ENCODE measurements at regions not wholly inside any gene's neighbourhood (a gene's known extent, or its start where the extent isn't known, plus 50 kb on each side); places are given as distances from the start of the nearest gene placed in this dataset.
"Not testable (repeated sequence)": the region's sequence is repeated elsewhere in the genome, so short reads cannot be mapped to it uniquely, and the experiment has no call there.

DNA sequence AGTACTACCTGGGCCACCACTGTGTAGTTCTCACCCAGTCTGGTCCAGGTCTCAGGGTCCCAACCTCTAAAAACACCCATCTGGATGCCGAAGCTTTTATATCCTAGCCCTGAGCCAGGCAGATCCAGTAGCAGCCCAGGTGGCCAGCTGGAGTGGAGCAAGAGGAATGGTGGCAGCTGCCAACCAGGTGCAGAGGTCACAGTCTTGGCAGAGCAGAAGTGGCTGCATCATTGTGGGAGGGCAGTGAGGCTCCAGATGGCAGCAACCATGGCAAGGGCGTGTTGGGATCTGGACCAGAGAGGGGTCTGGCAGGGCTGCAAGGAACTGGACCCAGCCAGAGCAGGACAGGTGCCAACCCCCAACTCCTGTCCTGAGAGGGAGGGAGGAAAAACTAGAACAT, 72.2 kb upstream of the AGAP1 start:
- DNase-seq (ENCODE audit: low spot score): no peak
- TF ChIP-seq, protein P1, sequence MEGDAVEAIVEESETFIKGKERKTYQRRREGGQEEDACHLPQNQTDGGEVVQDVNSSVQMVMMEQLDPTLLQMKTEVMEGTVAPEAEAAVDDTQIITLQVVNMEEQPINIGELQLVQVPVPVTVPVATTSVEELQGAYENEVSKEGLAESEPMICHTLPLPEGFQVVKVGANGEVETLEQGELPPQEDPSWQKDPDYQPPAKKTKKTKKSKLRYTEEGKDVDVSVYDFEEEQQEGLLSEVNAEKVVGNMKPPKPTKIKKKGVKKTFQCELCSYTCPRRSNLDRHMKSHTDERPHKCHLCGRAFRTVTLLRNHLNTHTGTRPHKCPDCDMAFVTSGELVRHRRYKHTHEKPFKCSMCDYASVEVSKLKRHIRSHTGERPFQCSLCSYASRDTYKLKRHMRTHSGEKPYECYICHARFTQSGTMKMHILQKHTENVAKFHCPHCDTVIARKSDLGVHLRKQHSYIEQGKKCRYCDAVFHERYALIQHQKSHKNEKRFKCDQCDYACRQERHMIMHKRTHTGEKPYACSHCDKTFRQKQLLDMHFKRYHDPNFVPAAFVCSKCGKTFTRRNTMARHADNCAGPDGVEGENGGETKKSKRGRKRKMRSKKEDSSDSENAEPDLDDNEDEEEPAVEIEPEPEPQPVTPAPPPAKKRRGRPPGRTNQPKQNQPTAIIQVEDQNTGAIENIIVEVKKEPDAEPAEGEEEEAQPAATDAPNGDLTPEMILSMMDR (IDR thresholded peaks at IDR 0.05): no peak
- no peak overlapping the region for H3K27ac ChIP-seq

DNA sequence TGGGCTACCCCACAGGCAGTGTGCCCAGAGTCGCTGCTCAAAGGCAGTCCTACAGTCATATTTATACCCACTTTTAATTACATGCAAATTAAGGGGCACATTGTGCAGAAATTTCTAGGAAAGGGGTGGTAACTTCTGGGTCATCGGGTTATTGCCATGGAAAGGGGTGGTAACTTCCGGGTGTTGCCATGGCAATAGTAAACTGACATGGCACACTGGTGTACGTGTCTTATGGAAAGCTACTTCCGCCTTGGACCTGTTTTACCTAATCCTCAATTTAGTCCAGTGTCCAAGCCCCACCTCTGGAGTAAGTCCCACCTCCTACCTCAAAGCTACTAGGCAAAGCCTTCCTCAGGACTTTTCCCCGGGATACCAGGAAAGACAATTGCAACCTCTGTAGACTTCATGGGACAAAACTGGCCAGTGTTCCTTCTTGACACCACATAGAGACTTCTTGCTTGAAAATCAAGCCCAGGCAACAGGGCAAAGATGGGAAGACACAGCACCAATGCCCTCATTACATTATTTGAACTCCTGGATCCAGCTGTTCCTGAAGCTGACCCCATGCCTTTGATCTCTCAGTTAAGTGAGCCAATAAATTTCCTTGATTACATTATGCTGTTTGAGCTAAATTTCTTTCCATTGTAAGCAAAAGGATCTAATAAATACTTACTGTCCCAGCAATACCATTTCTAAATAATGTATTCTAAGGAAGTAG, 63.3 kb upstream of the AGAP1 start:
- no peak for DNase-seq (ENCODE audit: low spot score)
- H3K4me1 ChIP-seq: peaks cover 0 to 21% of the 10 kb centered on the region in 2 donors
- TF ChIP-seq, protein P1 (IDR thresholded peaks at IDR 0.05): no peak
- H3K27ac ChIP-seq: no peak overlapping the region
- no peak overlapping the region for H3K4me3 ChIP-seq
- no peaks in the 10 kb centered on the region for H3K36me3 ChIP-seq
- H3K27me3 ChIP-seq: no peaks in the 10 kb centered on the region
- no peaks in the 10 kb centered on the region for H3K9me3 ChIP-seq

More for the DNA sequence above, 72.2 kb upstream of the AGAP1 start:
- peaks cover 0 to 10% of the 10 kb centered on the region in 2 donors for H3K9me3 ChIP-seq
- H3K4me3 ChIP-seq: no peak overlapping the region
- no peaks in the 10 kb centered on the region for H3K27me3 ChIP-seq
- peaks cover 0 to 10% of the 10 kb centered on the region in 2 donors for H3K4me1 ChIP-seq
- no peaks in the 10 kb centered on the region for H3K36me3 ChIP-seq

DNA sequence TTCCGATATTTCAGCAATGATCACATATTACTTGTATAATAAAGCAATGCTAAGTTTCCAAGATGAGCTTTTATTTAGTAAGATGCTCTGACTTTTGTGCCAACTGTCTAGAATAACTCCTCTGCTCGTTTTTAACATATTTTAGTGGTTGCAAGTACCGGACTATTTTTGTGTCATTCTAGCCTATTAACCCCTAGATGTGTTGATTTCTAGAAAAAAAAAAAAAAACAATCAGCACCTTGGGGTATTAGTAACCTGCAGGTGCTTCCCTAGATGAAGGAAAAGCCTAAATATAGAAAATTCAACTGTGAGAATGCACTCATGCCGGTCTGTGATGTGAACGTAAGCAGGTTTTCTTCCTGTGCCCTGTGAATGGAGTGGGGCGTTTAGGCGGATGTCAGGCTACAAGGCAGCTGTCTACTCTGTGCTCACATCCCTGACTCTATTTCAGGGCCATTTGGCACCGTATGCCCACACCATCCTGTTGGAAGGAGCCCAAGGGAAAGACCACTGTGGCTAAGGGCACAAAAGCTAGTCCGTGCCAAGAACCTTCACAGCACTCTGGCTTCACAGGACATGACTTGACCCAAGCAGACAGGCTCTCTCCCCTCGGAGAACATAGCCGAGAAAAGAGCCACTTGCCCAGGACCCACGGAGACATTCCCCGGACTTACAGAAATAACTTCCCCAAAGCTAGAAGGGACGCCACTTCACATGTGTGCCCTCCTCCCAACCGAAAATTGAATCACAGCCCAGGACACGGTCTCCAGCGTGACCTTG, 60.9 kb upstream of the AGAP1 start:
- no peaks in the 10 kb centered on the region for H3K36me3 ChIP-seq
- peak overlapping the region; percentile 64 to 87 for H3K27ac ChIP-seq
- H3K4me3 ChIP-seq: peak overlapping the region in 1 of 2 donors; percentile 3
- H3K4me1 ChIP-seq: peaks cover 0 to 21% of the 10 kb centered on the region in 2 donors
- H3K27me3 ChIP-seq: no peaks in the 10 kb centered on the region
- no peak for DNase-seq (ENCODE audit: low spot score)
- TF ChIP-seq, protein P1 (IDR thresholded peaks at IDR 0.05): no peak
- no peaks in the 10 kb centered on the region for H3K9me3 ChIP-seq

DNA sequence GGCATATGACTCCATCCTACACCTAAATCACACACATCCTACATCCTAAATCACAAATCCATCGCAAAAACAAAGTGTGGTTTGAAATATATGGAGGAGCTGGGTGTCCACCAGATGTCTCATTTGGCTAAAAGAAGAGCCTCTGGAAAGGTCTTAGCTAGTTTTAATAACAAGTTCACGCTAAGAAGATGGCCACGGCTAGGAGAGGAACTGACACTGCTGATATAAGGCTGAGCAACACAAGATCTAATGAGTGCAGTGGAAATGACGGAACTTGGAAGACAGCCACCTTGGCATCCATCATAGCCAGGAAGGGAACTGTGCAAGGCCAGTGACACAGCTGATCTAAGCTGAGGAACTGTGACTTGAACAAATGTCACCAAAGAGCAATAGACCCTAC, 60.0 kb upstream of the AGAP1 start:
- Histone ChIP-seq H3K4me1 (peaks cover 0 to 21% of the 10 kb centered on the region in 2 donors), H3K27me3 (no peaks in the 10 kb centered on the region), H3K36me3 (no peaks in the 10 kb centered on the region), H3K4me3 (no peak overlapping the region), H3K9me3 (no peaks in the 10 kb centered on the region), H3K27ac (peak overlapping the region; percentile 64 to 87)
- TF ChIP-seq, protein P1 (IDR thresholded peaks at IDR 0.05): peak in 1 of 2 donors; percentile 43
- peak; percentile 88 for DNase-seq (ENCODE audit: low spot score)

DNA sequence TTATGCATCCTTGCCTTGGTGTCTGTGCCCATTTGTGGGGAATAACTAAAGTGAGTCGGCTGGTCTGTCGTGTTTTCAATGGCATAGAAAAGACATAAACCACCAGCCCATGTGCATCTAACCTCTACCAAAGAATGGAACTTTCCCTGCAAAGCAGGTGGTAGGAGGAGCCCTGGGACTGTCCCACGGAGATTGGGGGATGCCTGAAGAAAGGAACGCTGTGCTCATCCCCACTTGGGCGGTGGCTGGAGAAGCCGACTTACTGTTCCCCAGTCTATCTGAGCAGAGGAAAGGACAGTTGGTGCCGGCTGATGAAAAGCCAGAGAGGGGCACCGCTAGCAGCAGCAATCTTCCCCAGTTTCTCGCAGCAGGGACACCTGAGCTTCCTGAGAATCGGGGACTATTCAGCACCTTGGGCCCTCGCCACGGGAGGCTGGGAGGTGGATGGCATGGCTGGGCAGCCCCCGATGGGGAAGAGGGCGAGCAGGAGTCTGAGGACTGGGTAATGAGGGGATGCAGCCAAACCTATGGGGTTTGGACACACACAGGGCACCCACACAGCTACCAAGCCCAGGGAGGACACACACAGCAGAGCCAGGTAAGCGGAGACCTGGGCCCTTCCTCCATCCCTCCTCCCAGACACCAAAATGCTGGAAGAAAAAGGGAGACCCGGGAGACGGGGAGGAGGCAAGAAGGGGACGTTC, 53.7 kb upstream of the AGAP1 start:
- TF ChIP-seq, protein P1 (IDR thresholded peaks at IDR 0.05): no peak

DNA sequence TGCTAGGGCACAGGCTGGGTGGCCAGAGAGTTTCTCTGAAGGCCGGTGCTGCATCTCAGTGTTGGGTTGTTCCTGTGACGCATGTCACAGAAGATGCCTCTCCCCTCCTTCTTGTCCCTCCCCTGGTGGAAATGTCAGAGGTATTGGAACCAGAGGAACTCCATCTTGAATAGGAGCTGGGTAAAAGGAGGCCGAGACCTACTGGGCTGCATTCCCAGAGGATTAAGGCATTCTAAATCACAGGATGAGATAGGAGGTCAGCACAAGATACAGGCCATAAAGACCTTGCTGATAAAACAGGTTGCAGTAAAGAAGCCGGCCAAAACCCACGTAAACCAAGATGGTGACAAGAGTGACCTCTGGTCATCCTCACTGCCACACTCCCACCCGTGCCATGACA, 50.3 kb upstream of the AGAP1 start:
- not testable (repeated sequence) for DNase-seq (ENCODE audit: low spot score); H3K4me1 ChIP-seq; H3K4me3 ChIP-seq; H3K36me3 ChIP-seq; H3K27me3 ChIP-seq; H3K9me3 ChIP-seq; H3K27ac ChIP-seq

More for the DNA sequence above, 53.7 kb upstream of the AGAP1 start:
- no peak for DNase-seq (ENCODE audit: low spot score)
- no peaks in the 10 kb centered on the region for H3K9me3 ChIP-seq
- no peak overlapping the region for H3K27ac ChIP-seq
- H3K36me3 ChIP-seq: no peaks in the 10 kb centered on the region
- H3K27me3 ChIP-seq: no peaks in the 10 kb centered on the region
- H3K4me3 ChIP-seq: no peak overlapping the region
- H3K4me1 ChIP-seq: no peaks in the 10 kb centered on the region

All from right atrium auricular region (tissue), 2 donors.